ENCODE measurements at regions not wholly inside any gene's neighbourhood (a gene's known extent, or its start where the extent isn't known, plus 50 kb on each side); places are given as distances from the start of the nearest gene placed in this dataset.

- TF ChIP-seq POLR2A (IDR thresholded peaks at IDR 0.05; ENCODE audit: low read depth, low read length) (no peak), POLR2AphosphoS5 (IDR thresholded peaks at IDR 0.05; ENCODE audit: low read depth, low read length) (no peak), TAF1 (IDR thresholded peaks at IDR 0.05; ENCODE audit: borderline replicate concordance, low read depth, low read length) (no peak)
Observed at GRCh38 chr4:62387808-62388207, 1187.7 kb downstream of the ADGRL3 start.
